SK-N-MC (cell line): ENCODE measurements at regions not wholly inside any gene's neighbourhood (a gene's known extent, or its start where the extent isn't known, plus 50 kb on each side); places are given as distances from the start of the nearest gene placed in this dataset.

Experiments used
- EZH2 ChIP-seq: fragments of 200-600 bp; sonication (generic); IDR thresholded peaks from one replicate; pipeline ENCODE4 v1.6.1; 2017; ENCODE audit warnings: antibody characterized with exemption
- POLR2AphosphoS5 ChIP-seq: IDR thresholded peaks from 2 replicates; pipeline ENCODE4 v1.6.1; 2012; ENCODE audit warnings: mild to moderate bottlenecking, low read depth, low read length, borderline replicate concordance

GRCh38 chr2:122800781-122801180 lies 1045.3 kb downstream of the TSN start:
- TF ChIP-seq EZH2 (no peak), POLR2AphosphoS5 (no peak)
